Psoas muscle (tissue), 7 donors: ENCODE measurements at regions not wholly inside any gene's neighbourhood (a gene's known extent, or its start where the extent isn't known, plus 50 kb on each side); places are given as distances from the start of the nearest gene placed in this dataset.
"Not testable (repeated sequence)": the region's sequence is repeated elsewhere in the genome, so short reads cannot be mapped to it uniquely, and the experiment has no call there.

Experiments used
- ATAC-seq, 4 donors: fragments of 200-7000 bp; cut with Tn5 transposase; one replicate each; pipeline ENCODE4 v1.9.1; 2020; ENCODE audit warnings: moderate library complexity in 3 of 4, mild to moderate bottlenecking in 2 of 4
- DNase-seq, 2 donors: peaks; one replicate each; pipeline ENCODE4 v3.0.0-alpha.2; 2020
- H3K27ac ChIP-seq: fragments of 200-600 bp; one replicate; pipeline ENCODE4 v1.8.0; 2022
- H3K27me3 ChIP-seq, 3 donors: fragments of 200-600 bp in 1 of 3; one replicate each; pipeline versions ENCODE4 v1.6.1 to v1.8.0; 2013 to 2022; ENCODE audit warnings: low read length in 2 of 3, mild to moderate bottlenecking in 2 of 3, moderate library complexity in 1 of 3; ENCODE audit not compliant: insufficient read depth in 3 of 3
- H3K36me3 ChIP-seq, 2 donors: fragments of 200-600 bp in 1 of 2; one replicate each; pipeline versions ENCODE4 v1.6.1 to v1.8.0; 2013 to 2022; ENCODE audit warnings: low read depth in 1 of 2, mild to moderate bottlenecking in 1 of 2, moderate library complexity in 1 of 2; ENCODE audit not compliant: insufficient read depth in 1 of 2
- H3K4me1 ChIP-seq: fragments of 200-600 bp; one replicate; pipeline ENCODE4 v1.8.0; 2022
- H3K4me3 ChIP-seq: fragments of 200-600 bp; one replicate; pipeline ENCODE4 v1.8.0; 2022; ENCODE audit warnings: mild to moderate bottlenecking
- H3K9me3 ChIP-seq: fragments of 200-600 bp; one replicate; pipeline ENCODE4 v1.8.0; 2022
- CTCF ChIP-seq: fragments of 200-600 bp; IDR thresholded peaks from one replicate; pipeline ENCODE4 v1.8.0; 2022; ENCODE audit warnings: antibody characterized with exemption
- WGBS, 3 donors: extraction: QIAGEN DNeasy Blood & Tissue Kit; methylation state at CpG; one replicate each; pipeline versions ENCODE4 v1.1.6 to v1.1.7; 2013; 5-methylcytosine and 5-hydroxymethylcytosine counted together
- intact Hi-C, 2 donors: fragments of 100-400 bp; cut with DNase I; formaldehyde crosslinking; loops; one replicate each; pipeline versions ENCODE4 v1.11.0 to v1.14.2; 2022
- donor health status: healthy with polysubstance abuse.
- donor health status: DM: no; HTN: no; CAD: no; lungs with moderate emphysema.
- donor health status: Bipolar disorder and iron deficiency.
- donor health status: healthy.
- donor health status: DM: yes; HTN: yes; CAD: no.
- donor health status: DM: no; HTN: no; CAD: no.
- donor health status: DM: yes; HTN: yes; CAD: no.

- intact Hi-C loops: no loop called here
- no peak for DNase-seq
- Histone ChIP-seq H3K36me3 (no peaks in the 10 kb centered on the region), H3K4me1 (no peaks in the 10 kb centered on the region), H3K27ac (no peak overlapping the region), H3K4me3 (no peak overlapping the region), H3K9me3 (no peaks in the 10 kb centered on the region), H3K27me3 (no peaks in the 10 kb centered on the region)
- ATAC-seq: no peak
- WGBS, 3 donors: 87 to 93% (median 90%) methylated on average over 5 of the region's 5 CpGs
- no peak for TF ChIP-seq CTCF
Observed at GRCh38 chr5:164312801-164313200, 807.4 kb downstream of the MAT2B start.

- TF ChIP-seq CTCF: no peak
- Histone ChIP-seq H3K36me3 (no peaks in the 10 kb centered on the region), H3K27me3 (no peaks in the 10 kb centered on the region), H3K9me3 (no peaks in the 10 kb centered on the region), H3K4me1 (no peaks in the 10 kb centered on the region), H3K4me3 (no peak overlapping the region), H3K27ac (no peak overlapping the region)
- intact Hi-C loops: no loop called here
- DNase-seq (no peak), ATAC-seq (no peak)
- WGBS, 3 donors: 87 to 94% (median 93%) methylated on average over 1 of the region's 1 CpG
Observed at GRCh38 chr5:164317676-164318075, 812.3 kb downstream of the MAT2B start.

GRCh38 chr5:164319161-164319560 is 813.7 kb downstream of the MAT2B start:
- Histone ChIP-seq H3K27me3 (no peaks in the 10 kb centered on the region), H3K4me1 (no peaks in the 10 kb centered on the region), H3K4me3 (no peak overlapping the region), H3K36me3 (no peaks in the 10 kb centered on the region), H3K27ac (no peak overlapping the region), H3K9me3 (no peaks in the 10 kb centered on the region)
- 66 to 79% (median 75%) methylated on average over 3 of the region's 3 CpGs for WGBS, 3 donors
- intact Hi-C loops: no loop called here
- no peak for ATAC-seq
- TF ChIP-seq CTCF: no peak
- no peak for DNase-seq

GRCh38 chr5:164324239-164324638 is 818.8 kb downstream of the MAT2B start:
- no peak overlapping the region for H3K27ac ChIP-seq
- DNase-seq (no peak), ATAC-seq (no peak)
- no peak for TF ChIP-seq CTCF
- H3K4me1 ChIP-seq: no peaks in the 10 kb centered on the region
- peaks cover 14% of the 10 kb centered on the region for H3K9me3 ChIP-seq
- no peaks in the 10 kb centered on the region for H3K27me3 ChIP-seq
- no peaks in the 10 kb centered on the region for H3K36me3 ChIP-seq
- WGBS, 3 donors: 70 to 74% (median 73%) methylated on average over 2 of the region's 2 CpGs
- intact Hi-C loops: no loop called here
- H3K4me3 ChIP-seq: no peak overlapping the region

- intact Hi-C loops: no loop called here
- no peaks in the 10 kb centered on the region for H3K27me3 ChIP-seq
- H3K9me3 ChIP-seq: peaks cover 14% of the 10 kb centered on the region
- H3K36me3 ChIP-seq: no peaks in the 10 kb centered on the region
- TF ChIP-seq CTCF: no peak
- no peaks in the 10 kb centered on the region for H3K4me1 ChIP-seq
- DNase-seq (no peak), ATAC-seq (no peak)
- no peak overlapping the region for H3K4me3 ChIP-seq
- no peak overlapping the region for H3K27ac ChIP-seq
Observed at GRCh38 chr5:164326219-164326618, 820.8 kb downstream of the MAT2B start.

GRCh38 chr5:164327166-164327565 is 821.7 kb downstream of the MAT2B start:
- H3K36me3 ChIP-seq, H3K27ac ChIP-seq, intact Hi-C loops, H3K4me1 ChIP-seq, DNase-seq, H3K4me3 ChIP-seq, ATAC-seq, H3K27me3 ChIP-seq: not testable (repeated sequence)
- 77 to 85% (median 78%) methylated on average over 5 of the region's 5 CpGs for WGBS, 3 donors
- peaks cover 14% of the 10 kb centered on the region for H3K9me3 ChIP-seq
